Psoas muscle (tissue), 7 donors: ENCODE measurements at regions not wholly inside any gene's neighbourhood (a gene's known extent, or its start where the extent isn't known, plus 50 kb on each side); places are given as distances from the start of the nearest gene placed in this dataset.

ENCODE experiments used
- ATAC-seq, 4 donors: fragments of 200-7000 bp; cut with Tn5 transposase; one replicate each; pipeline ENCODE4 v1.9.1; 2020; ENCODE audit warnings: moderate library complexity in 3 of 4, mild to moderate bottlenecking in 2 of 4
- DNase-seq, 2 donors: peaks; one replicate each; pipeline ENCODE4 v3.0.0-alpha.2; 2020
- H3K27ac ChIP-seq: fragments of 200-600 bp; one replicate; pipeline ENCODE4 v1.8.0; 2022
- H3K27me3 ChIP-seq, 3 donors: fragments of 200-600 bp in 1 of 3; one replicate each; pipeline versions ENCODE4 v1.6.1 to v1.8.0; 2013 to 2022; ENCODE audit warnings: low read length in 2 of 3, mild to moderate bottlenecking in 2 of 3, moderate library complexity in 1 of 3; ENCODE audit not compliant: insufficient read depth in 3 of 3
- H3K36me3 ChIP-seq, 2 donors: fragments of 200-600 bp in 1 of 2; one replicate each; pipeline versions ENCODE4 v1.6.1 to v1.8.0; 2013 to 2022; ENCODE audit warnings: low read depth in 1 of 2, mild to moderate bottlenecking in 1 of 2, moderate library complexity in 1 of 2; ENCODE audit not compliant: insufficient read depth in 1 of 2
- H3K4me1 ChIP-seq: fragments of 200-600 bp; one replicate; pipeline ENCODE4 v1.8.0; 2022
- H3K4me3 ChIP-seq: fragments of 200-600 bp; one replicate; pipeline ENCODE4 v1.8.0; 2022; ENCODE audit warnings: mild to moderate bottlenecking
- H3K9me3 ChIP-seq: fragments of 200-600 bp; one replicate; pipeline ENCODE4 v1.8.0; 2022
- CTCF ChIP-seq: fragments of 200-600 bp; IDR thresholded peaks from one replicate; pipeline ENCODE4 v1.8.0; 2022; ENCODE audit warnings: antibody characterized with exemption
- WGBS, 3 donors: extraction: QIAGEN DNeasy Blood & Tissue Kit; methylation state at CpG; one replicate each; pipeline versions ENCODE4 v1.1.6 to v1.1.7; 2013; 5-methylcytosine and 5-hydroxymethylcytosine counted together
- intact Hi-C, 2 donors: fragments of 100-400 bp; cut with DNase I; formaldehyde crosslinking; loops; one replicate each; pipeline versions ENCODE4 v1.11.0 to v1.14.2; 2022
- donor health status: healthy with polysubstance abuse.
- donor health status: DM: no; HTN: no; CAD: no; lungs with moderate emphysema.
- donor health status: Bipolar disorder and iron deficiency.
- donor health status: healthy.
- donor health status: DM: yes; HTN: yes; CAD: no.
- donor health status: DM: no; HTN: no; CAD: no.
- donor health status: DM: yes; HTN: yes; CAD: no.

- no peak for ATAC-seq
- 50 to 70% (median 62%) methylated on average over 3 of the region's 3 CpGs for WGBS, 3 donors
- no peaks in the 10 kb centered on the region for H3K27me3 ChIP-seq
- H3K4me1 ChIP-seq: no peaks in the 10 kb centered on the region
- DNase-seq: no peak
- no peak for TF ChIP-seq CTCF
- no peak overlapping the region for H3K4me3 ChIP-seq
- H3K9me3 ChIP-seq: no peaks in the 10 kb centered on the region
- intact Hi-C loops: no loop called here
- H3K36me3 ChIP-seq: no peaks in the 10 kb centered on the region
- no peak overlapping the region for H3K27ac ChIP-seq
These were observed 1934.7 kb upstream of the CELF4 start for GRCh38 chr18:39500306-39500705.

- no peak overlapping the region for H3K27ac ChIP-seq
- no peaks in the 10 kb centered on the region for H3K27me3 ChIP-seq
- intact Hi-C loops: no loop called here
- H3K9me3 ChIP-seq: no peaks in the 10 kb centered on the region
- no peak for ATAC-seq
- DNase-seq: no peak
- no peaks in the 10 kb centered on the region for H3K4me1 ChIP-seq
- H3K36me3 ChIP-seq: no peaks in the 10 kb centered on the region
- H3K4me3 ChIP-seq: no peak overlapping the region
- TF ChIP-seq CTCF: no peak
These were observed 1932.2 kb upstream of the CELF4 start for GRCh38 chr18:39497821-39498220.

- no peak for DNase-seq
- no peaks in the 10 kb centered on the region for H3K4me1 ChIP-seq
- TF ChIP-seq CTCF: no peak
- WGBS, 3 donors: 70 to 83% (median 72%) methylated on average over 4 of the region's 4 CpGs
- no peak for ATAC-seq
- no peaks in the 10 kb centered on the region for H3K27me3 ChIP-seq
- no peaks in the 10 kb centered on the region for H3K36me3 ChIP-seq
- no peak overlapping the region for H3K27ac ChIP-seq
- intact Hi-C loops: no loop called here
- H3K4me3 ChIP-seq: no peak overlapping the region
- no peaks in the 10 kb centered on the region for H3K9me3 ChIP-seq
These were observed 1931.4 kb upstream of the CELF4 start for GRCh38 chr18:39496986-39497385.

GRCh38 chr18:39494211-39494896, 1928.8 kb upstream of the CELF4 start:
- DNase-seq (no peak), ATAC-seq (no peak)
- no peak overlapping the region for H3K4me3 ChIP-seq
- 69 to 81% (median 80%) methylated on average over 3 of the region's 3 CpGs for WGBS, 3 donors
- intact Hi-C loops: no loop called here
- H3K9me3 ChIP-seq: no peaks in the 10 kb centered on the region
- H3K27me3 ChIP-seq: no peaks in the 10 kb centered on the region
- no peaks in the 10 kb centered on the region for H3K36me3 ChIP-seq
- H3K4me1 ChIP-seq: no peaks in the 10 kb centered on the region
- no peak for TF ChIP-seq CTCF
- H3K27ac ChIP-seq: no peak overlapping the region

- Histone ChIP-seq H3K4me3 (no peak overlapping the region), H3K27me3 (no peaks in the 10 kb centered on the region), H3K9me3 (no peaks in the 10 kb centered on the region), H3K4me1 (no peaks in the 10 kb centered on the region), H3K27ac (no peak overlapping the region), H3K36me3 (no peaks in the 10 kb centered on the region)
- ATAC-seq: no peak
- WGBS, 3 donors: 93 to 94% (median 93%) methylated on average over 2 of the region's 2 CpGs
- no peak for TF ChIP-seq CTCF
- no peak for DNase-seq
- intact Hi-C loops: no loop called here
These were observed 1925.8 kb upstream of the CELF4 start for GRCh38 chr18:39491408-39491807.
